ENCODE measurements at regions not wholly inside any gene's neighbourhood (a gene's known extent, or its start where the extent isn't known, plus 50 kb on each side); places are given as distances from the start of the nearest gene placed in this dataset.

DNA sequence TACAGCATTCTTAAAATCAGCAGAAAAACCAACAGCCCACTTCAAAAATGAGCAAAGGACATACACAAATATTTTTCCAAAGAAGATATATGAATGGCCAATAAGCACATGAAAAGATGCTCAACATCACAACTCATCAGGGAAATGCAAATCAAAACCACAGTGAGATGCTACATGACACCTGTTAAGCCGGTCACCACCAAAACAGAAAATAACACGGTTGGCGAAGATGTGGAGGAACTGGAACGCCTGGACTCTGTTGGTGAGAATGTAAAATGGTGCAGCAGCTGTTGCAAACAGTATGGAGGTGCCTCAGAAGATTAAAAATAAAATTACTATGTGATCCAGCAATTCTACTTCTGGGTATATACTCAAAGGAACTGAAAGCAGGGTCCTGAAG lies 184.8 kb downstream of the INHBB start:
- H3K36me3 ChIP-seq (ENCODE audit: control insufficient read depth in 2 of 2, insufficient read depth in 2 of 2, low read length in 1 of 2), result no peaks in the 10 kb centered on the region
- no peak overlapping the region for H3K9ac ChIP-seq (ENCODE audit: control insufficient read depth, insufficient read depth, low read length)
- ChIA-PET POLR2A (no interaction called here), CTCF (no interaction called here), RAD21 (ENCODE audit: unreplicated experiment) (no interaction called here), SMC1A (ENCODE audit: uncharacterized antibody, unreplicated experiment) (no interaction called here)
- no peak for DNase-seq (ENCODE audit: low read depth, low spot score)
- H3K4me2 ChIP-seq (ENCODE audit: control insufficient read depth, insufficient read depth), result no peak overlapping the region
- H4K20me1 ChIP-seq (ENCODE audit: control insufficient read depth, insufficient read depth), result no peaks in the 10 kb centered on the region
- H3K9me3 ChIP-seq (replicated peaks; ENCODE audit: control insufficient read depth, insufficient read depth, low read length), result no peaks in the 10 kb centered on the region
- no TSS peak for BruUV-seq (replicated peaks)
- peaks cover 0 to 2% of the 10 kb centered on the region in 2 experiments; a peak in 2 of 4 replicates for H3K27me3 ChIP-seq (replicated peaks in 1 of 2; ENCODE audit: control insufficient read depth in 2 of 2, insufficient read depth in 2 of 2, low read length in 1 of 2)
- no peaks in the 10 kb centered on the region for H3K4me1 ChIP-seq (ENCODE audit: control insufficient read depth, insufficient read depth, low read length)
- TF ChIP-seq KAT2A (conservative IDR thresholded peaks at IDR 0.05; ENCODE audit: control insufficient read depth, low read depth, low read length), result no peak
- no peak for TF ChIP-seq MXI1 (IDR thresholded peaks at IDR 0.05; ENCODE audit: low read depth, low read length)
- TF ChIP-seq, protein P1, sequence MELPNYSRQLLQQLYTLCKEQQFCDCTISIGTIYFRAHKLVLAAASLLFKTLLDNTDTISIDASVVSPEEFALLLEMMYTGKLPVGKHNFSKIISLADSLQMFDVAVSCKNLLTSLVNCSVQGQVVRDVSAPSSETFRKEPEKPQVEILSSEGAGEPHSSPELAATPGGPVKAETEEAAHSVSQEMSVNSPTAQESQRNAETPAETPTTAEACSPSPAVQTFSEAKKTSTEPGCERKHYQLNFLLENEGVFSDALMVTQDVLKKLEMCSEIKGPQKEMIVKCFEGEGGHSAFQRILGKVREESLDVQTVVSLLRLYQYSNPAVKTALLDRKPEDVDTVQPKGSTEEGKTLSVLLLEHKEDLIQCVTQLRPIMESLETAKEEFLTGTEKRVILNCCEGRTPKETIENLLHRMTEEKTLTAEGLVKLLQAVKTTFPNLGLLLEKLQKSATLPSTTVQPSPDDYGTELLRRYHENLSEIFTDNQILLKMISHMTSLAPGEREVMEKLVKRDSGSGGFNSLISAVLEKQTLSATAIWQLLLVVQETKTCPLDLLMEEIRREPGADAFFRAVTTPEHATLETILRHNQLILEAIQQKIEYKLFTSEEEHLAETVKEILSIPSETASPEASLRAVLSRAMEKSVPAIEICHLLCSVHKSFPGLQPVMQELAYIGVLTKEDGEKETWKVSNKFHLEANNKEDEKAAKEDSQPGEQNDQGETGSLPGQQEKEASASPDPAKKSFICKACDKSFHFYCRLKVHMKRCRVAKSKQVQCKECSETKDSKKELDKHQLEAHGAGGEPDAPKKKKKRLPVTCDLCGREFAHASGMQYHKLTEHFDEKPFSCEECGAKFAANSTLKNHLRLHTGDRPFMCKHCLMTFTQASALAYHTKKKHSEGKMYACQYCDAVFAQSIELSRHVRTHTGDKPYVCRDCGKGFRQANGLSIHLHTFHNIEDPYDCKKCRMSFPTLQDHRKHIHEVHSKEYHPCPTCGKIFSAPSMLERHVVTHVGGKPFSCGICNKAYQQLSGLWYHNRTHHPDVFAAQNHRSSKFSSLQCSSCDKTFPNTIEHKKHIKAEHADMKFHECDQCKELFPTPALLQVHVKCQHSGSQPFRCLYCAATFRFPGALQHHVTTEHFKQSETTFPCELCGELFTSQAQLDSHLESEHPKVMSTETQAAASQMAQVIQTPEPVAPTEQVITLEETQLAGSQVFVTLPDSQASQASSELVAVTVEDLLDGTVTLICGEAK (IDR thresholded peaks at IDR 0.05; ENCODE audit: borderline replicate concordance), result no peak
- no peak for TF ChIP-seq MYB (IDR thresholded peaks at IDR 0.05; ENCODE audit: borderline replicate concordance, low read depth, low read length)
- TF ChIP-seq RB1 (IDR thresholded peaks at IDR 0.05; ENCODE audit: borderline replicate concordance), result no peak
- TF ChIP-seq CREM (IDR thresholded peaks at IDR 0.05; ENCODE audit: low read depth), result no peak
- TF ChIP-seq BHLHE40 (IDR thresholded peaks at IDR 0.05; ENCODE audit: borderline replicate concordance in 1 of 2, low read depth in 2 of 2, low read length in 1 of 2), result no peak
- TF ChIP-seq CBFB (IDR thresholded peaks at IDR 0.05; ENCODE audit: low read depth), result no peak
- 28% methylated on average over 4 of the region's 4 CpGs for WGBS (ENCODE audit: insufficient coverage, insufficient replicate concordance, low lambda C conversion rate, missing lambda C conversion rate)
- in situ Hi-C loops (cut with MboI) (no loop called here), intact Hi-C loops (cut with micrococcal nuclease; ENCODE audit: unreplicated experiment) (no loop called here)
- no peaks in the 10 kb centered on the region for H3K79me2 ChIP-seq (ENCODE audit: control insufficient read depth, insufficient read depth, low read length)
- no peak for ATAC-seq
- no peak overlapping the region for H3K27ac ChIP-seq (ENCODE audit: control insufficient read depth, insufficient read depth)
- no peak for FAIRE-seq
- no peak overlapping the region for H2AFZ ChIP-seq (ENCODE audit: control insufficient read depth, low read depth, low read length)
- H3K4me3 ChIP-seq, result no peak overlapping the region

Data from GM12878 (cell line).